Activated CD8-positive, alpha-beta memory T cell treated with anti-CD3 and anti-CD28 coated beads, Interleukin-2, amount 50 U/mL, for 48 hours (primary cell): ENCODE measurements at regions not wholly inside any gene's neighbourhood (a gene's known extent, or its start where the extent isn't known, plus 50 kb on each side); places are given as distances from the start of the nearest gene placed in this dataset.
"Not testable (repeated sequence)": the region's sequence is repeated elsewhere in the genome, so short reads cannot be mapped to it uniquely, and the experiment has no call there.

Source experiments
- DNase-seq: peaks from one replicate; pipeline ENCODE4 v3.0.0-alpha.2; 2020

DNA sequence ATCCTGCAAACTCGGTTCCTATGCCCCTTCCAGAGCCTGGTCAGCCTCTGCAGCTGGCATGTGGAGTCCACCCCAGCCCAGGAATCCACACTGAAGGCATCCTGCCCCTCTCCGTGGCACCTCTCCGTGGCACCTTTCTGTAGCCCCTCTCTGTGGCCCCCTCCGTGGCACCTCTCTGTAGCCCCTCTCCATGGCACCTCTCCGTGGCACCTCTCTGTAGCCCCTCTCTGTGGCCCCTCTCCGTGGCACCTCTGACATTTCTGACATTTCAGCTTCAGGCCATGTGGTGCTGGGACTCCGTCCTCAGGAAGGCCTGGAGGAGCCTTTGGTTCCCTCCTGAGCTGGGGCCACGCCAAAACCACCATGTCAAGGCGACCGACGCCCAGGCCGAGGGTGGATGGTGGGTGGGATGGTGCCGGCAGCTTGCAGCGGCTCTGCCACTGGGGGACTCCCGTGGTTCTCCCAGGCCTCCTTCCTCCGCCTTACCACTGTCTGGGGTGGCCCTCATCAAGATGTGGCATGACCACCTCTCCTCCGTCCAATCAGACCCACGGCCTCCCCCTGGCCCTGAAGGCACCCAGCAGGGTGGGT is 1518.5 kb downstream of the BRD1 start:
- DNase-seq, result no peak

DNA sequence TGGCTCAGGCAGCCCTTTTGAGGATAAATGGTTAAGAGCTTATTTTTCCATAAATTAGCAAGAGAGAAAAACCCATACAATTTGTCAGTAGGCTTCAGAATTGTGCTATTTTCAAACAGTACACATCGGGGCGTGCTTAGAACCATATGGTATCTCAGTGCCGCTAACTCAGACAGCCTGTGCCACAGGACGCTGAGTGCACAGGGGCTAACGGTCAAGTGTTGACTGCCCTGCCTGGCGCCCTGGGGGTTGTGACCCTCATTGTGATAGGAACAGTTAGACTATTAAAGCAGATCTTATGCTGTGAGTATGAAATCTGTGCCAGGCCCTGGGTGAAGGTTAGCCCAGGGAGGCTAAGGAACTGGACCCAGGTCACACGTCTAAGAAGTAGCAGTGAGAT is 1519.7 kb downstream of the BRD1 start:
- no peak for DNase-seq

DNA sequence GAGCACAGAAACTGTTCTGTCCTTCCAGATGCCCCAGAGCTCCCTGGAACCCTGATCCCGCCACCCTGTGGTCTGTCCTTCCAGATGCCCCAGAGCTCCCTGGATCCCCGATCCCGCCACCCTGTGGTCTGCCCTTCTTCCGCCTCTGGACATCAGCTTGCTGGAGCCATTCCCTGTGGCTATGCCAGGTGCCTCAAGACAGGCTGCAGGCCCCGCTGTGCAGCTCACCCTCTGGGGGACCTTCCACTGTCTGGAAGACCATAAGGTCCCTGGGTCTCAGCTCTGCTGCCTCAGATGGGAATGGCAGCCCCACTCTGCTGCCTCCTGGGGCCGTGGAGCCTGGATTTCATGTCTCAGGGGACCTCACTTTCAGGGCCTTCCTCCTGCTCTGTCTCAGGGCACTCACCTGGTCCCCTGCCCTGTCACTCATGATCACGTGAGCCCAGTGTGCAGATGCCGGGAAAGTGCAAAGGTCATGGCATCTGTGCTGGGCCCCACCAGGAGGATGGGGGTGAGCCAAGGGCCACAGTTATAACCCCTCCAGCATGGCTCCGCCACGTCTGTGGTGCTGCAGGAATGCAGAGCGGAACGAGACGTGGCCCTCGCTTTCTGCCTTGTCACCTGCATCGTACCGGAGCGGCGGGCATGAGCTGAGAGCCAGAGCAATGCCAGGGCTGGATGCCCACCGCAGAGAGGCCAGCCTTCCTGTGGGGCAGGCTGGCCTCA is 1520.7 kb downstream of the BRD1 start:
- no peak for DNase-seq

DNA sequence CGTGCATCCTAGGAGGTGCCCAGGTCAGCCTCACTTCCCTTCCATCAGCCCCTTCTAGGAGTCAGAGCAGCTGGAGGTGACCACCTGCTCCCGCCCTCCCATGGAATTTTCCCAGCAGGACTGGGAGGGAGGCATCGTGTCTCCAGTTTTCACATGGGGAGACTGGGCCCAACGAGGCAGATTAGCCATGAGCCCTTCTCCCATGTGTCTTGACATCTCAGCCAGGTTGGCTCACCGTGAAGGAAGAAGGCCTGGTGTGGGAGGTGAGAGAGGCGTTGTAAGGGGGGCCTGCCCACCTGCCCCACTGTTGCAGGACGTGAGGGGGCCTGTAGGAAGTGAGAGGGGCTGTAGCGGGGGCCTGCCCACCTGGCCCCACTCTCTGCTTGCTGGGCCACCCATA is 1521.4 kb downstream of the BRD1 start:
- DNase-seq, result no peak

DNA sequence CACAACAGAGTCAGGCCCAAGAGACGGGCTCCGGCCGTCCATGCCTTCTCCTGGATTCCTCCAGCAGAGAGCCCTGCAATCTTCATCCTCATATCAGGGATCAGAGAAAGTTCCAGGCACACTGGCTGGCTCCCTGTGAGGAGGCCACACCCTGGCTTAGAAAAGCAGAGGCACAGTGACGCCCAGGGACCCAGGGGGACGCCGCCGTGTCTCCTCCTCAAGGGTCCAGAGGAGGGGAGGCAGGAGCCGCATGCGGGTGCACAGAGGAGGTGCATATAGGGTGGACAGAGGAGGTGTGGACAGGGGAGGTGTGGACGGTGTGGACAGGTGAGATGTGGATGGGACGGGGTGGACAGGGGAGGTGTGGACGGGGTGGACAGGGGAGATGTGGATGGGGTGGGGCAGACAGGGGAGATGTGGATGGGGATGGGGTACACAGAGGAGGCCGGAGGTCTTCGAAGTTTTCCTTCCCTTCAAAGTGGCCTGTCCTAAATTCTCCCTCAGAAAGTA is 1521.9 kb downstream of the BRD1 start:
- DNase-seq, result no peak

DNA sequence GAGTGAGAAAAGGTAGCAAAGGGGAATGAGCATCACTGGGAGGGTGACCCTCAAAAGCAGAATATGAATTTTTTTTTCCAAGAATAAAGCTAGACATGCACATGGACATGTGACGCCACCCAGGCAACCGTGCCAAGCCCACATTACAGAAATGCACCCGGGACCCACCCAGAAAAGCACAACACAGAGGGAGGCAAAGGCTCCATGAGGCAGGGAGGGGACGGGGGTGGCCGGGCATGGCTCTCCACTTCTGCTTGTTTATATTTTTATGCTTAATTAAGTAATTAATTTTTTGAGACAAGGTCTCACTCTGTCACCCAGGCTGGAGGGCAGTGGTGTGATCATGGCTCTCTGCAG is 1524.3 kb downstream of the BRD1 start:
- no peak for DNase-seq

DNA sequence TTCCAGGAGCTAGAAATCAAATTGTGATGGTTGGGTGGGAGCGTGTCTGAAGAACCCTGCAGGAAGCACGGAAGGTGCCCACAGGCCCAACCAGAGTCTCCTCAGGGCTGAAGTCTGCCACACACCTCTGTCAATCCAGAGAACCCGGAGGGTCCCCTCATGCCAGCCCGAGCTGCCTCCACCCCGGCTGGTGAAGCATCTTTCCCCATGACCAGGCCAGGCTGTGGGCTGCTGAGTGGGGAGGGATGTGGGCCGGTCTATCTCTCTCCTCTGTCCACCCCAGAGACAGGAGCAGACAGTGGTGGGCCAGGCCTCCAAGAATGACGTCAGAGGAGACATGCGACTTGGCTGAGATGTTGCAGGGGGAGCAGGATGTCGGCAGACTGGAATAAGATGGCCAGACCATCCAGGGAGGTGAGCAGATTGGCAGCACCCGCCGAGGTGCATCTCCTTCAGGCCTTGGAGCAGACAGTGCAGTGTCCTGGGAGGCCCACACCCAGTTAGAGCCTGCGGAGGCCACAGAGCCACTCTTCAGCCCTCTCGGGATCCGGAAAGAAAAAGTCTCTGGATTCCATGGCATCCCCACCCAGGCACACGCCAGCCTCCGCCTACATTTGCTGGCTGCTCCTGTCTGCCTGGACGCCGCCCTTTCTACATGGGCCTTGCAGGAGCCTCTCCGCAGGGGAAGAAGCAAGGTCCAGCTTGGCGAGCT is 1524.9 kb downstream of the BRD1 start:
- no peak for DNase-seq

DNA sequence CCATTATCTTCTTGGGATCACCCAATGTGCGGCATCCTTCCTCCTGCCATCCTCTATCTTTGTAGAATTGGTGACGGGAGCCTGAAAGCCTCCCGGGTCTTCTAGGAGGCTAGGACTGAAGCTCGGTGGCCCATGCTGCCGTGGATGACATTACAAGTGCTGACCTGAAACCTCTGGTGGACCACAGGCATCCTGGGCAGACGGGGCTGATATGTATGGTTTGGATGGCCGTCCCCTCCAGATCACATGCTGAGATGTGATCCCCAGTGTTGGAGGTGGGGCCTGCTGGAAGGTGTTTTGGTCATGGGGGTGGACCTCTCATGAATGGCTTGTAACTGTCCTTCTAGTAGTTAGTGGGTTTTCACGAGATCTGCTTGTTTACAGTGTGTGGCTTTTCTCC is 1525.8 kb downstream of the BRD1 start:
- no peak for DNase-seq

DNA sequence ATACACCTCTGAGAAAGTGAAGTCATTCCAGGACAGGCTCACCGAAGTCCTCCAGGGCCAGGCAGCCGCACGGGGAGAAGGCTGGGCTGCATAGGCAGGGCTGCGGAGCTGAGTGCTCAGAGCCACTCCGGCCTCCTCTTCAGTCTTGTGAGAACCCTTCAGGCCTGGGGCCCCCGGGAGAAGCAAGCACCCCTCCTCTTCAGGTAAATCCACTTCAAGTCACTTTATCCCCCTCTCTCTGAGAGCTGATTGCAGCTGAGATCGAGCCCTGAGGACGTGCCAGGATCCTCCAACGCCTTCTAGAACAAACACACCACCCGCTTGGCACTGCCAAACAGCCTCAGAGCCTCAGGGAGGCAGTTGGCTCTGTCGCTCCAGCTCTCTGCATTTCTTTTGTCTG is 1526.3 kb downstream of the BRD1 start:
- no peak for DNase-seq

DNA sequence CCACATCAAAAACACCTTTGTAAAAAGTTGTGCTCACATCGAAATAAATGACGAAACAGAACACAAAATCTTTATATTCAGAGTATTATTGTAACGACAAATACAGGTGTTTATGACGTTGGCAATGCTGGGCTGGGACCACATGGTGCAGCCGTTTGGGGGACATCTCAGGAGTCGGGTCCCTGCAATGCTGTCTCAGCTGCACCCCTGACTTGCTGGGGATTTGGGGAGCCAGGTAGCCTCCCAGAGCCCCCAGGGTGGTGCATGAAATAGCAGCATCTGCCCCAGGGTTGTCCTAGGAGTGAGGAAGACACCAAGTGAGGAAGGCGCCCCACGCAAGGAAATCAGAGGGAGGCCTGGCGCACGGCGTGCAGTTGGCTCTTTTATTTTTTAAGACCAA is 1526.8 kb downstream of the BRD1 start:
- DNase-seq, result no peak

DNA sequence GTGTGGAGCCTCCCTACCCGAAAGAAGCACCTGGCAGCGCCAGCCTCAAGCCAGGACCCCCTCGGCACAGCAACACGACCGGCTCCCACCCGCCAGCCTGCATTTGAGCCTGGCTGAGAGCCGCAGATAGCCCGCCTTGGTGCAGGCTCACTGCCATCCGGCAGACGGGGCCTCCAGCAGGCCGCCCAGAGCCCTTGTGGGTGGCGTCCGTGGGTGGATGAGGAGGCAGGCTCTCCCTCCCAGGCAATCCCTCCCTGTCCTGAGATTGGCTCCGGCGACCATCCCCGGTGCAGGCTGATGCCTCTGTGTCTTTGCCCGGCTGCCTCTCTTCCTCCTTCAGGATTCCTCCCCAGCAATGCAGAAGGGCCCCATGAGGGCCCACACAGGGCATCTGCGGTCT is 1527.9 kb downstream of the BRD1 start:
- no peak for DNase-seq

DNA sequence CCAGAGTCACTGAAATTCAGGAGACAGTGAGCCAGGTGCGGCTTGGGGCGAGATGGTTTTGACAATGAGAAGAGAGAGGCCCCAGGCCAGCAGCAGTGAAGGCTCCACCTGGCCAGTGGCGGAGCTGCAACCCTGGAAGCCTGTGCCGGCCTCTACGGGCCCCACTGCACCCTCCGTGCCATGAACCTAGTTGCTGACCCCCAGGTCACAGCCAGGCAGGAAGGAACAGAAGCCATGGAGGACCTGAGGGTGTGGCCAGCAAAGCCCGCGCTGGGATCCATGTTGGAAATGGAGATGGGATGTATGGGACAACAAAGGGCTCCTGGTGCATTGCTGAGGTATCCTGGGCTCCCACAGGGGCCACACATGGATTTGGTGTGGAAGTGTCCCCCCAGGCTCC is 1528.5 kb downstream of the BRD1 start:
- DNase-seq, result no peak

DNA sequence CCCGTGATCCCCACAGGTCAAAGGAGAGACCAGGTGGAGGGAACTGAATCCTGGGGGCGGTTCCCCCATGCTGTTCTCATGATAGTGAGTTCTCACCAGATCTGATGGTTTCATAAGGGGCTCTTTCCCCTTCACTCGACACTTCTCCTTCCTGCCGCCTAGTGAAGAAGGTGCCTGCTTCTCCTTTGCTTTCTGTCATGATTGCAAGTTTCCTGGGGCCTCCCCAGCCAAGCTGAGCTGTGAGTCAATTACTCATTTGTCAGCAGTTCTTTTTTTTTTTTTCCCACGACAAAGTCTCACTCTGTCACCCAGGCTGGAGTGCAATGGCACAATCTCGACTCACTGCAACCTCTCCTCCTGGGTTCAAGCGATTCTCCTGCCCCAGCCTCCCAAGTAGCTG is 1530.4 kb downstream of the BRD1 start:
- no peak for DNase-seq

DNA sequence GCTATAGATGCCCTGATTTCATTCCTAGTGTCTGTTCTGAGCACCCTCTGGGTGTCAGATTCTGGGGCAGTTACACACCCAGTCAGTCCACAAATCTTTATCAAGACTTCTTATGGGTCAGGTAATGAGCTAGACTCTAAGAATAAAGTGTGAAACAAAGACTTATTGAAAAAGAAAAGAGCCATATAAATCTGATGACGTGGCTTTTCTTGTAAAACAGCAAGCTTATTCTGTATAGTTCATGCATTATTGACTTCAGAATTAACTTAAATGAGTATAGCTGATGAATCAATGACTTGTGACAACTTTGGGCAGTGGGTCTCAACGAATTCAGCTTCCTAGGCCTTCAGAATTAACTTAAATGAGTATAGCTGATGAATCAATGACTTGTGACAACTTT is 1527.5 kb downstream of the TBC1D22A start:
- DNase-seq, result not testable (repeated sequence)

DNA sequence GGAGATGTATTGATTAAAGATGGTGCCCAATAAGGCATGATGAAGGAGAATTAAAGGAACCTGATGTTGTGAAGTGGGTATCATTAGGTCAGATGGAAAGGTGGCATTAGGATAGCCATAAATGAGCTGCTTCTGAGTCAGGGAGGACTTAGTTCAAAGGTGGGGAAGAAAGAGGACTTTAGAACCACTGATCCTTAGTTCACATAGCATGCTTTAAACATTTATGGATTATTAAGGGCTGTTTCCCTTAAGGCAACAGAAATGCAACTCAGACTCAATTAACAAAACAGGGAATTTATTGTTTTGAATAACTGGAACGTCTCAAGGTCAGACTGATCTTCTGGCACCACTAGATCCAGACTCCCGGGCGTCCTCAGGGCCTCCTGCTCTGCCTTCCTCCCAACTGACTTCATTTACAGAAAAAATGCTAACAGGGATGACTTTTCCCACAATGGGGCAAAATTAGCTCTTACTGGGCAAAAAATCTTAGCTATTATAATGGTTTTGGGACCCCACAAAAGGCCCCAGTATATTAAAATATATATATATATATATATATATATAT is 1526.0 kb downstream of the TBC1D22A start:
- DNase-seq, result no peak

DNA sequence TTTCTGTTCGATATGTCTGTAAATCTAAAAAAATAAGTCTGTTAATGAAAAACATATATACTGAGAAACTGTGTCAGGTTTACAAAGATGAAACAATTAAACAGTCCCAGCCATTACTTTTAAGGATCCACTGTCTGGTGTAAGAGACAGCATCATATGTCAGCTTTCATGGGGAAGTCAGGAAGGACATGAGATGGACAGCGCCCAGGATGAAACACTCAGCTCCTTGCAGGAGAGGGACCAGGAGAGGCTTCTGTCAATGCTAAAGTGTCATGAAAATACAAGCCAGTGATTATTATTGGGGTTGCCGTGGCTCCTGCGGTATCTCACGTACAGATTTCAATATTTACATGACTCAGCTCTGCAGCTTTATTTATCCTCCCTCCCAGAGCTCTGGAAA is 1524.6 kb downstream of the TBC1D22A start:
- no peak for DNase-seq

DNA sequence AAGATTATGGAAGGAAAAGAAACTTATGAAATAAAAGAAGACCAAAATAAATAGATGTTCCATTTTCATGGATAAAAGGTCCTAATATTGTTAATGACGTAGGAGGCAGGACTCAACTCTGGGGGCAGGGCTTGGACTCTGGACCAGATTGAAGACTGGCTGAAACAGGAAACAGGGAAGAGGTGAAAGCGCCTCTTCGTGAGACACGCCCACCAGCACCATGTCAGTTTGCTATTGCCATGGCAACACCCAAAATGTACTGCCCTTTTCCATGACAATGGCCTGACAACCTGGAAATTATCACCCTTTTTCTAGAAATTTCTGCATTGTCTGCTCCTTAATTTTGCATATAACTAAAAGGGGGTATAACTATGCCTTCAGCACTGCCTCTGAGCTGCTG is 1522.2 kb downstream of the TBC1D22A start:
- DNase-seq, result no peak

DNA sequence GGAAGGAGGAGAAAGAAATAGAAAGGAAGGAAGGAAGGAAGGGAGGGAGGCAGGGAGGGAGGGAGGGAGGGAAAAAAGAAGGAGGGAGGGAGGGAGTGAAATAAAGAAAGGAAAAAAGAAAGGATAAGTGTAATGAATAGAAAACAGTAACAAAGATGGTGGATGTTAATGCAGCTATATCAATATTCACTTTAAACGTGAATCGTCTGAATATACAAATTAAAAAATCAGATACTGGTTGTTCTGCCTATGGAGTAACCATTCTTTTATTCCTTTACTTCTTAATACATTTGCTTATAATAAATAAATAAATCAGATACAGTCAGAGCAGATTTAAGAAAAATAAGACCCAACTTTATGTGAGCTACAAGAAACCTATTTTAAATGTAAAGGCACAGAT is 1520.4 kb downstream of the TBC1D22A start:
- DNase-seq, result no peak

DNA sequence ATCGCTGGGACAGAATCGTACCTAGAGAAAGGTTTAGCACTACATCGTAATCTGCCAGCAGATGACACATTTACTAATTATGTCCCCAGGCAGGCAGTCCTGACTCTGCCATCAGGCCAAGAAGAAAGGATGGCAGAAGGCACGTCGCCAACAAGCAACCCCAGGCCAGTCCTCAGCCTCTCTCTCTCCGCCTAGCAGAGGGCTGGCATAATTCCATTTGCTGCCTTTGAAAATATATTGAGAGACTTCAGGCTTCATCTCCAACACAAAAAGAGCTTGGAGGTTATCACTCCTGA is 1517.0 kb downstream of the TBC1D22A start:
- no peak for DNase-seq

DNA sequence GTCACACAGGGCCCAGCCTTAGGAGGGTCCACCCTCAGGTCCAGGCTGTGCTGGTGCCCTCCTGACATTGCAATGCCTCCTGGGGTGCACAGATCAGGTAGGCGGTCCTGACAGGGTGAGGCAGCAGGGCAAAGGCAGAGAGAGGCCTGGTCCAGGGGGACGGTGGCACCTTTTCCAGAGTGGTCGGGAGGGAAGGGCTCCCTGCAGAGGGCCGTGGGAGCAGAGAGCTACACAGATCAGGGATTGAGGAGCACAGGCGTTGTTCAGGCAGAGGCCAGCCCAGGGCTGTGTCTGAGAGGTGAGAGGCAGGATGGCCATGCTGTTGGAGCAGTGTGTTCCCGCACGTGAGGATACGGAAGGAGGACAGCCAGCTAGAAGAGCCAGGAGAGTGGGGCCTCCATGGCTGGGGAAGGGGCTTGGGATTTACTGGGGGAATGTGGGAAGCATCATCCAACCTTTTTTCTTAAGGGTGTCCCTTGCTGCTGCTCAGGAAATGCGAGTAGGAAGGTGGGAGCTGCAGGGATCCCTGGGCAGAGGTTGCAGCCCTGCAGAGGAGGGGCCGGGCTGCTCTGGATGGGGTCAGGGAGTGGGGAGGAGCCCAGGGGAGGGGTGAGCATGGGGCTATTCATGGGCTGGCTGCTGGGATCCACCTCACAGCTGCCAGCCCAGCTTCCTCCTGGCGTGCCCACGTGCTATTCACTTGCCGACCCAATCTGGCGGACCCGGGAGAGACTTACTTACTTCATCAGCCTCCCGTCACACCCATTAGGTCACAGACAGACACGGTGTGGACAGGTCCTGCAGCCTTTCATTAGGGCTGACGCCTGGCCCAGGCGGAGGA is 1516.4 kb downstream of the TBC1D22A start:
- no peak for DNase-seq

DNA sequence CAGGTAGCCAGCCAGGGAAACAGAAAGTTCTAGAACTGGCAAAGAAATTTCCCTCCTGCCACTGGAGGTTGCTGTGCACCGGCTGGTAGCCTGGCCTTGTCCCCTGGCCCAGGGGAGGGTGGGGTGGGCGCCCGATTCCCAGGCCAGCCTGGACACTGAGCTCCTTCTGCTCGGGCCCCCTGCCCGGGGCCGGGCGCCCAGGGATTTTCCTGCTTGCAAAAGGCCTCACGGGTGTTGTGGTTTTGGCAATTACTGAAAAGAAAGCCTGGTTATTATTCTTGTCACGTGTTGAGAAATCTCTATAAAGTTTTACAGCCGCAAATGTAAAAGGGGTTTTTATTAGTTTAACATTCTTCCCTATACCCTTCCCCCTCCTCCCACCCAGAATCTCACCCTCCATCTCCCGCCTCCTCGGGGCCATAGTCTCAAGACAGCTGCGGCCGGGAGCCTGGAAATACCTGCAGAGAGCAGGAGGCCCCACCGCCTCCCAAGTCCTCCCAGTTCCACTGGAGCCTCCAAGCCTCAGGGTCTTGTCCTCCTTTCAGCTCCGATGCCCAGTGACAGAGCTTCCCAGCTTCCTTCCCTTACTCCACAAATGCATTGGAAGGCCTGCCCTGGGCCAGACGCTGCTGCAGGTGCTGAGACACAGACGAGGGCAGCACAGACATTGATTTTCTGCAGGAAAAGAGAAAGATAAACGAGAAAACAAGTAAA is 1515.6 kb downstream of the TBC1D22A start:
- DNase-seq, result no peak
